B cell (primary cell): ENCODE measurements at regions not wholly inside any gene's neighbourhood (a gene's known extent, or its start where the extent isn't known, plus 50 kb on each side); places are given as distances from the start of the nearest gene placed in this dataset.

Experiments
- EZH2 ChIP-seq: IDR thresholded peaks from 2 replicates; pipeline ENCODE4 v1.6.1; 2012; ENCODE audit warnings: borderline replicate concordance, low read depth, mild to moderate bottlenecking, moderate library complexity, low read length; ENCODE audit not compliant: insufficient read depth, poor library complexity, severe bottlenecking
- TF ChIP-seq, protein P1 (sequence below): fragments of 200-600 bp; IDR thresholded peaks from one replicate; pipeline ENCODE4 v1.8.0; 2022; ENCODE audit warnings: antibody characterized with exemption, mild to moderate bottlenecking

DNA sequence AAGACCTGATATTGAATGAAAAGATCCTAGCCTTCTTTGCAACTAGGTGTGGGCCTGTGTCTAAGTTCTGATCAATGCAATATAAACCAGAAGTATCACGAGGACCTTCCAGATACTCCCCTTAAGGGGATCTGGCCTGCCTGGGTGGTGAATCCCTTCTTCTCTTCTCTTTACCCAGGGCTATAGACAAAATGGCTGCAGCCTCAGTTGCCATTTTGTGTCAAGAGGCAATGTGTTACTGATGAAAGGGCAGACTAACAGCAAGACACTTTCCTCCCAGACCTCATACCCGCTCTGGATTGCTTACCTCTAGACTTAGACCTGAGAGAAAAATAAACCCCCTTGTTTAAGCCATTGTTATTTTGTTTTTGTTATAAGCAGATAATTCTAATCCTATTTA is 84.5 kb upstream of the CHD6 start:
- TF ChIP-seq, protein P1, sequence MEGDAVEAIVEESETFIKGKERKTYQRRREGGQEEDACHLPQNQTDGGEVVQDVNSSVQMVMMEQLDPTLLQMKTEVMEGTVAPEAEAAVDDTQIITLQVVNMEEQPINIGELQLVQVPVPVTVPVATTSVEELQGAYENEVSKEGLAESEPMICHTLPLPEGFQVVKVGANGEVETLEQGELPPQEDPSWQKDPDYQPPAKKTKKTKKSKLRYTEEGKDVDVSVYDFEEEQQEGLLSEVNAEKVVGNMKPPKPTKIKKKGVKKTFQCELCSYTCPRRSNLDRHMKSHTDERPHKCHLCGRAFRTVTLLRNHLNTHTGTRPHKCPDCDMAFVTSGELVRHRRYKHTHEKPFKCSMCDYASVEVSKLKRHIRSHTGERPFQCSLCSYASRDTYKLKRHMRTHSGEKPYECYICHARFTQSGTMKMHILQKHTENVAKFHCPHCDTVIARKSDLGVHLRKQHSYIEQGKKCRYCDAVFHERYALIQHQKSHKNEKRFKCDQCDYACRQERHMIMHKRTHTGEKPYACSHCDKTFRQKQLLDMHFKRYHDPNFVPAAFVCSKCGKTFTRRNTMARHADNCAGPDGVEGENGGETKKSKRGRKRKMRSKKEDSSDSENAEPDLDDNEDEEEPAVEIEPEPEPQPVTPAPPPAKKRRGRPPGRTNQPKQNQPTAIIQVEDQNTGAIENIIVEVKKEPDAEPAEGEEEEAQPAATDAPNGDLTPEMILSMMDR: no peak
- TF ChIP-seq EZH2: no peak
